DOHH2 (cell line): ENCODE measurements at regions not wholly inside any gene's neighbourhood (a gene's known extent, or its start where the extent isn't known, plus 50 kb on each side); places are given as distances from the start of the nearest gene placed in this dataset.

Source experiments
- H3F3A ChIP-seq: fragments of 200-600 bp; sonication (generic), shearing (Covaris generic); 2 replicates; pipeline ENCODE4 v1.6.0; 2016; ENCODE audit warnings: antibody characterized with exemption, mild to moderate bottlenecking; ENCODE audit not compliant: control insufficient read depth, insufficient read depth
- H3K27ac ChIP-seq: fragments of 200-600 bp; sonication (generic); 2 replicates; pipeline ENCODE4 v1.5.1; 2014; ENCODE audit warnings: low read depth, mild to moderate bottlenecking, low read length, moderate library complexity
- H3K27me3 ChIP-seq: fragments of 200-600 bp; sonication (generic); 2 replicates; pipeline ENCODE4 v1.6.1; 2014; ENCODE audit warnings: mild to moderate bottlenecking, low read length, mixed read lengths; ENCODE audit not compliant: control insufficient read depth
- H3K36me3 ChIP-seq: fragments of 200-600 bp; sonication (generic); 2 replicates; pipeline ENCODE4 v1.6.1; 2014; ENCODE audit warnings: mild to moderate bottlenecking, low read length, moderate library complexity, mixed read lengths; ENCODE audit not compliant: control insufficient read depth
- H3K4me1 ChIP-seq: fragments of 200-600 bp; sonication (generic); 2 replicates; pipeline ENCODE4 v1.6.1; 2014; ENCODE audit warnings: mild to moderate bottlenecking, low read length, mixed read lengths; ENCODE audit not compliant: control insufficient read depth
- H3K4me2 ChIP-seq: fragments of 200-600 bp; sonication (generic); 2 replicates; pipeline ENCODE4 v1.6.0; 2014; ENCODE audit warnings: mild to moderate bottlenecking, low read length, moderate library complexity
- H3K4me3 ChIP-seq: fragments of 200-600 bp; sonication (generic); 2 replicates; pipeline ENCODE4 v1.5.1; 2014; ENCODE audit warnings: mild to moderate bottlenecking, low read length, mixed read lengths
- H3K79me2 ChIP-seq: fragments of 200-600 bp; sonication (generic); 2 replicates; pipeline ENCODE4 v1.6.1; 2014; ENCODE audit warnings: mild to moderate bottlenecking, low read length, mixed read lengths; ENCODE audit not compliant: control insufficient read depth
- H3K9me2 ChIP-seq: fragments of 200-600 bp; sonication (generic); replicated peaks from 2 replicates; pipeline ENCODE4 v1.6.1; 2014; ENCODE audit warnings: mild to moderate bottlenecking, low read length, mixed read lengths; ENCODE audit not compliant: control insufficient read depth
- H3K9me3 ChIP-seq: fragments of 200-600 bp; sonication (generic); 2 replicates; pipeline ENCODE4 v1.6.1; 2014; ENCODE audit warnings: antibody characterized with exemption, low read length, mixed read lengths; ENCODE audit not compliant: control insufficient read depth, insufficient read depth
- H4K20me1 ChIP-seq: fragments of 200-600 bp; sonication (generic); 2 replicates; pipeline ENCODE4 v1.6.0; 2014; ENCODE audit warnings: low read depth, mild to moderate bottlenecking, antibody characterized with exemption, low read length, moderate library complexity; ENCODE audit not compliant: control insufficient read depth, insufficient read depth
- EZH2phosphoT487 ChIP-seq: fragments of 200-600 bp; sonication (generic); IDR thresholded peaks from 2 replicates; pipeline ENCODE4 v1.6.1; 2017; ENCODE audit warnings: borderline replicate concordance, mild to moderate bottlenecking, antibody characterized with exemption, low read length, moderate library complexity, mixed read lengths
- TF ChIP-seq, protein P1 (sequence below): fragments of 200-600 bp; sonication (generic); IDR thresholded peaks from one replicate; pipeline ENCODE4 v1.5.1; 2014; ENCODE audit warnings: antibody characterized with exemption, mild to moderate bottlenecking, low read depth, low read length; ENCODE audit not compliant: poor library complexity, severe bottlenecking

DNA sequence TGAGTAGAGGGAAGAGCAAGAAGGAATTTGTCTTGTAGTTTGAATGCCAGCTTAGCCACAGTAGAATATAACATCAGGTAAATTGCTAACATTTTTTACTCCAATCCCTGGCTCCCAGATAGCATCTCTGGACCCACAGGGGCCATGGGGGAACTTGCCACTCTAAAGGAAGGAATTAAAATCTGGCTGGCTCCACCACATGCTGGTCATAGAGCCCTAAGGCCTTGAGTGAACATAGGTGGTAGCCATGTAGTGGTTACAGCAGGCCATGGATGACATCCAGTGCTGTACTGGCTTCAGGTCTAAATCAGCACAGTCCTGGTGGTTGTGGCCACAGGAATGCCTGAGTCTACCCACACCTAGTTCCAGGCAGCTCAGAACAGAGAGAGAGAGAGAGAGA lies 109.9 kb upstream of the RGMB start:
- no peaks in the 10 kb centered on the region for H3K9me3 ChIP-seq
- H3F3A ChIP-seq, result no peaks in the 10 kb centered on the region
- no peak for TF ChIP-seq EZH2phosphoT487
- TF ChIP-seq, protein P1, sequence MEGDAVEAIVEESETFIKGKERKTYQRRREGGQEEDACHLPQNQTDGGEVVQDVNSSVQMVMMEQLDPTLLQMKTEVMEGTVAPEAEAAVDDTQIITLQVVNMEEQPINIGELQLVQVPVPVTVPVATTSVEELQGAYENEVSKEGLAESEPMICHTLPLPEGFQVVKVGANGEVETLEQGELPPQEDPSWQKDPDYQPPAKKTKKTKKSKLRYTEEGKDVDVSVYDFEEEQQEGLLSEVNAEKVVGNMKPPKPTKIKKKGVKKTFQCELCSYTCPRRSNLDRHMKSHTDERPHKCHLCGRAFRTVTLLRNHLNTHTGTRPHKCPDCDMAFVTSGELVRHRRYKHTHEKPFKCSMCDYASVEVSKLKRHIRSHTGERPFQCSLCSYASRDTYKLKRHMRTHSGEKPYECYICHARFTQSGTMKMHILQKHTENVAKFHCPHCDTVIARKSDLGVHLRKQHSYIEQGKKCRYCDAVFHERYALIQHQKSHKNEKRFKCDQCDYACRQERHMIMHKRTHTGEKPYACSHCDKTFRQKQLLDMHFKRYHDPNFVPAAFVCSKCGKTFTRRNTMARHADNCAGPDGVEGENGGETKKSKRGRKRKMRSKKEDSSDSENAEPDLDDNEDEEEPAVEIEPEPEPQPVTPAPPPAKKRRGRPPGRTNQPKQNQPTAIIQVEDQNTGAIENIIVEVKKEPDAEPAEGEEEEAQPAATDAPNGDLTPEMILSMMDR, result no peak
- H3K79me2 ChIP-seq, result no peaks in the 10 kb centered on the region
- H3K27me3 ChIP-seq, result no peaks in the 10 kb centered on the region
- H3K9me2 ChIP-seq, result no peaks in the 10 kb centered on the region
- H3K36me3 ChIP-seq, result no peaks in the 10 kb centered on the region
- H4K20me1 ChIP-seq, result no peaks in the 10 kb centered on the region
- H3K4me3 ChIP-seq, result no peak overlapping the region
- H3K27ac ChIP-seq, result no peak overlapping the region
- H3K4me2 ChIP-seq, result no peak overlapping the region
- no peaks in the 10 kb centered on the region for H3K4me1 ChIP-seq

DNA sequence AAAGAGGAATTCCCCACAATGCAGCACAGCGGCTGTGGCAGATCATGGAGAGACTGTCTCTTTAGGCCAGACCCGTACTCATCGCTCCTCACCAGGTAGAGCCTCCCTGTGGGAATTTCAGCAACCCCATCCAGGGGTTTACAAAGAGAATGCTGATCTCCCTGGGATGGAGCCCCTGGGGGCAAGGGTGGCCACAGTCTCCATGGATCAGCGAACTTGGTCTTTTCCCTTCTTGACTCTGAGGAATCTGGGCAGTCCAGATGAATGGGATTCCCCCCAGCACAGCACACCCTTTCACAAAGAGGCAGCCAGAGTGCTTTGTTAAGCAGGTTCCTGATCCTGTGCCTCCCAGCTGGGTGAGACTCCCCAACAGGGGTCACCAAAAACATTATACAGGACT lies 108.7 kb upstream of the RGMB start:
- TF ChIP-seq, protein P1, result no peak
- no peak for TF ChIP-seq EZH2phosphoT487
- no peaks in the 10 kb centered on the region for H3K79me2 ChIP-seq
- H3K4me3 ChIP-seq, result no peak overlapping the region
- no peaks in the 10 kb centered on the region for H3K9me3 ChIP-seq
- H3K27ac ChIP-seq, result no peak overlapping the region
- H3K36me3 ChIP-seq, result no peaks in the 10 kb centered on the region
- H3K4me2 ChIP-seq, result no peak overlapping the region
- H3K27me3 ChIP-seq, result no peaks in the 10 kb centered on the region
- no peaks in the 10 kb centered on the region for H3K4me1 ChIP-seq
- H3K9me2 ChIP-seq, result no peaks in the 10 kb centered on the region
- H3F3A ChIP-seq, result no peaks in the 10 kb centered on the region
- no peaks in the 10 kb centered on the region for H4K20me1 ChIP-seq

DNA sequence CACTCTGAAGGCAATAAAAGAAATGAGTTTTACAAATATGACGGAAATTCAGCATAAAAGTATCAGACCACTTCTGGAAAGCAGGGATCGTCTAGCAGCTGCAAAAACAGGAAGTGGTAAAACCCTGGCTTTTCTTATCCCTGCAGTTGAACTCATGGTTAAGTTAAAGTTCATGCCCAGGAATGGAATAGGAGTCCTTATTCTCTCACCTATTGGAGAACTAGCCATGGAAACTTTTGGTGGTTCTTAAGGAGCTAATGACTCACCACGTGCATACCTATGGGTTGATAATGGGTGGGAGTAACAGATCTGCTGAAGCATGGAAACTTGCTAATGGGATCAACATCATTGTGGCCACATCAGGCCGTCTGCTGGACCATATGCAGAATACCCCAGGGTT lies 93.5 kb upstream of the RGMB start:
- Histone ChIP-seq H3K36me3 (no peaks in the 10 kb centered on the region), H3K4me1 (no peaks in the 10 kb centered on the region), H3K9me3 (no peaks in the 10 kb centered on the region), H4K20me1 (no peaks in the 10 kb centered on the region), H3F3A (no peaks in the 10 kb centered on the region), H3K4me2 (no peak overlapping the region), H3K4me3 (no peak overlapping the region), H3K9me2 (no peaks in the 10 kb centered on the region), H3K27me3 (no peaks in the 10 kb centered on the region), H3K79me2 (no peaks in the 10 kb centered on the region), H3K27ac (no peak overlapping the region)
- TF ChIP-seq EZH2phosphoT487, result no peak
- TF ChIP-seq, protein P1, result no peak

DNA sequence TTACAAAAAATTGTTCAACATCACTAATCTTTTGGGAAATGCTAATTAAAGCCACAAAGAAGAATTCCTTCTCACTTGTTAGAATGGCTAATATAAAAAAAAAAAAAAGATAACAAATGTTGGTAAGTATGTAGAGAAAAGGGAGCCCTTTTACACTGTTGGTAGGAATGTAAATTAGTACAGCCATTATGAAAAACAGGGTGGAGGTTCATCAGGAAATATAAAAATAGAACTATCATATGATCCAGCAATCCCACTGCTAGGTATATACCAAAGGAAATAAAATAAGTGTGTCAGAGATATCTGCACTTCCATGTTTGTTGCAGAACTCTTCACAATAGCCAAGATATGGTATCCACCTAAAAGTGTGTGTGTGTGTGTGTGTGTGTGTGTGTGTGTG lies 83.5 kb upstream of the RGMB start:
- Histone ChIP-seq H3K4me1 (no peaks in the 10 kb centered on the region), H3K9me3 (no peaks in the 10 kb centered on the region), H3K27me3 (no peaks in the 10 kb centered on the region), H3K4me3 (no peak overlapping the region), H3K9me2 (no peaks in the 10 kb centered on the region), H3K27ac (no peak overlapping the region), H4K20me1 (no peaks in the 10 kb centered on the region), H3K4me2 (no peak overlapping the region), H3K36me3 (no peaks in the 10 kb centered on the region), H3K79me2 (no peaks in the 10 kb centered on the region), H3F3A (no peaks in the 10 kb centered on the region)
- TF ChIP-seq, protein P1, result no peak
- no peak for TF ChIP-seq EZH2phosphoT487
